Spleen (tissue), 7 donors: ENCODE measurements at regions not wholly inside any gene's neighbourhood (a gene's known extent, or its start where the extent isn't known, plus 50 kb on each side); places are given as distances from the start of the nearest gene placed in this dataset.

Experiments used
- POLR2A ChIP-seq, 3 donors: fragments of 450-650 bp; IDR thresholded peaks; one replicate each; pipeline ENCODE4 v1.5.1; 2017; ENCODE audit warnings: antibody characterized with exemption in 3 of 3, mild to moderate bottlenecking in 1 of 3
- POLR2AphosphoS5 ChIP-seq, 3 donors: sonication (generic); formaldehyde crosslinking; IDR thresholded peaks; one replicate each; pipeline ENCODE4 v1.5.1; 2017; ENCODE audit warnings: antibody characterized with exemption in 3 of 3
- TF ChIP-seq, protein P1 (sequence below), 11 experiments: fragments of 200-600 bp in 7 of 11; fragments of 450-650 bp in 4 of 11; sonication (generic) in 4 of 11; IDR thresholded peaks in 8 of 11; conservative IDR thresholded peaks in 3 of 11; 1 replicate in 7 of 11; 2 replicates in 4 of 11; pipeline versions ENCODE4 v1.4.0 to v1.8.0; 2016 to 2021; ENCODE audit warnings: antibody characterized with exemption in 11 of 11, inconsistent platforms in 4 of 11, mild to moderate bottlenecking in 1 of 11
- donor health status: DM: no; HTN: no; CAD: no; lungs with moderate emphysema.
- donor health status: DM: no; HTN: no; CAD: no.
- donor health status: DM: no; HTN: no; CAD: no.

DNA sequence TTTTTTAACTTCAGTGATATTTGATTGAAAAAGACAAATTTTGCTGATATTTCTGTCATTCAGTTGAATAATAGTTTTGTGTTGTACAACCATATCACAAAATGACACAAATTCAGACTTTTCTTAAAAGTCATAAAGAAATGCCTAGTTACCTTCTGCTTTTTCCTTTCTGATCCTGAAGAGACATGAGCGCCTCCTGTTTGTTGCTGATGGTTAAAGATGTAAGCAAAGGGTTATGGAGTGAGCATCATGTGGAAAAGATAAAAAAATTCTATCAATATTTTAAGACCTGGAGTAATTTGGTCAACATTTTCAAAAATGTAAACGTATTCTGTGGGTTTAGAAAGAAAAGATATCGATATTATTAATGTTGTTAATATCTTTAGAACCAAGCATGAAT is 669.9 kb upstream of the NR3C2 start:
- TF ChIP-seq, protein P1, sequence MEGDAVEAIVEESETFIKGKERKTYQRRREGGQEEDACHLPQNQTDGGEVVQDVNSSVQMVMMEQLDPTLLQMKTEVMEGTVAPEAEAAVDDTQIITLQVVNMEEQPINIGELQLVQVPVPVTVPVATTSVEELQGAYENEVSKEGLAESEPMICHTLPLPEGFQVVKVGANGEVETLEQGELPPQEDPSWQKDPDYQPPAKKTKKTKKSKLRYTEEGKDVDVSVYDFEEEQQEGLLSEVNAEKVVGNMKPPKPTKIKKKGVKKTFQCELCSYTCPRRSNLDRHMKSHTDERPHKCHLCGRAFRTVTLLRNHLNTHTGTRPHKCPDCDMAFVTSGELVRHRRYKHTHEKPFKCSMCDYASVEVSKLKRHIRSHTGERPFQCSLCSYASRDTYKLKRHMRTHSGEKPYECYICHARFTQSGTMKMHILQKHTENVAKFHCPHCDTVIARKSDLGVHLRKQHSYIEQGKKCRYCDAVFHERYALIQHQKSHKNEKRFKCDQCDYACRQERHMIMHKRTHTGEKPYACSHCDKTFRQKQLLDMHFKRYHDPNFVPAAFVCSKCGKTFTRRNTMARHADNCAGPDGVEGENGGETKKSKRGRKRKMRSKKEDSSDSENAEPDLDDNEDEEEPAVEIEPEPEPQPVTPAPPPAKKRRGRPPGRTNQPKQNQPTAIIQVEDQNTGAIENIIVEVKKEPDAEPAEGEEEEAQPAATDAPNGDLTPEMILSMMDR (IDR thresholded peaks at IDR 0.05 in 8 of 11, conservative IDR thresholded peaks at IDR 0.05 in 3 of 11) = no peak
- no peak for TF ChIP-seq POLR2A (IDR thresholded peaks at IDR 0.05)
- no peak for TF ChIP-seq POLR2AphosphoS5 (IDR thresholded peaks at IDR 0.05)
